Parathyroid adenoma (tissue), 2 donors: ENCODE measurements at regions not wholly inside any gene's neighbourhood (a gene's known extent, or its start where the extent isn't known, plus 50 kb on each side); places are given as distances from the start of the nearest gene placed in this dataset.

Experiments
- H2AFZ ChIP-seq: fragments of 300-600 bp; sonication (generic); one replicate; pipeline ENCODE4 v1.7.0; 2017; ENCODE audit warnings: antibody characterized with exemption, mild to moderate bottlenecking
- H3K27ac ChIP-seq: fragments of 300-600 bp; sonication (generic); one replicate; pipeline ENCODE4 v1.7.0; 2017
- H3K27me3 ChIP-seq: fragments of 300-600 bp; sonication (generic); one replicate; pipeline ENCODE4 v1.7.0; 2017; ENCODE audit warnings: low read length; ENCODE audit not compliant: control insufficient read depth, insufficient read depth
- H3K36me3 ChIP-seq: fragments of 300-600 bp; sonication (generic); one replicate; pipeline ENCODE4 v1.7.0; 2017; ENCODE audit warnings: low read length; ENCODE audit not compliant: control insufficient read depth, insufficient read depth
- H3K4me1 ChIP-seq: fragments of 300-600 bp; sonication (generic); one replicate; pipeline ENCODE4 v1.7.0; 2017; ENCODE audit warnings: control low read depth
- H3K4me2 ChIP-seq: fragments of 300-600 bp; sonication (generic); one replicate; pipeline ENCODE4 v1.7.0; 2017; ENCODE audit warnings: low read length
- H3K4me3 ChIP-seq: fragments of 300-600 bp; sonication (generic); one replicate; pipeline ENCODE4 v1.7.0; 2017; ENCODE audit warnings: low read depth, low read length
- H3K79me2 ChIP-seq: fragments of 300-600 bp; sonication (generic); one replicate; pipeline ENCODE4 v1.7.0; 2017; ENCODE audit warnings: control low read depth
- H3K9ac ChIP-seq: fragments of 300-600 bp; sonication (generic); one replicate; pipeline ENCODE4 v1.7.0; 2017; ENCODE audit warnings: mild to moderate bottlenecking
- H3K9me3 ChIP-seq: fragments of 300-600 bp; sonication (generic); one replicate; pipeline ENCODE4 v1.7.0; 2017; ENCODE audit warnings: low read length; ENCODE audit not compliant: control insufficient read depth
- TF ChIP-seq, protein P1 (sequence below): fragments of 300-600 bp; sonication (generic); IDR thresholded peaks from one replicate; pipeline ENCODE4 v1.7.0; 2017; ENCODE audit warnings: antibody characterized with exemption, mild to moderate bottlenecking
- donor health status: primary hyperparathyroidism.

DNA sequence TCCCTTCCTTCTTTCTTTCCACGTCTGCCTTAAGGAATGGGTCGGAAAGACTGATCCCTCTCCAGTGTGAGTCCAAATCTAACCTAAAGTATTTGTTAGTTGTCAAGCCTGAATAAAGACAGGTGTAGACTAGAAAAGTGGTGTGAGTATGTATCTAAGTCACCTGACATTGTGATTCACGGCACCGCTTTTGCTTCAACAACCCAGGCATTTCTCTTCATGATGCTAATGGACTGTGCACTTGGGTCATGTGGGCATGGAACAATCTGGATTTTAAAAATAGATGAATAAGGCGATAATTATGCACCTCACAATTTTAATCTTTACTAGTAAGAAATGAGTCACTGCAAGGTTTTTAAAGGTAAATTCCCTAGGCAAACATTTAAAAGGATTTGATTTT, 107.5 kb downstream of the LIPG start:
- Histone ChIP-seq H3K27me3 (no peaks in the 10 kb centered on the region), H3K36me3 (no peaks in the 10 kb centered on the region), H3K4me1 (no peaks in the 10 kb centered on the region), H3K9me3 (no peaks in the 10 kb centered on the region), H3K79me2 (no peaks in the 10 kb centered on the region), H3K4me2 (no peak overlapping the region), H3K4me3 (no peak overlapping the region), H3K27ac (no peak overlapping the region), H2AFZ (no peak overlapping the region), H3K9ac (no peak overlapping the region)
- TF ChIP-seq, protein P1, sequence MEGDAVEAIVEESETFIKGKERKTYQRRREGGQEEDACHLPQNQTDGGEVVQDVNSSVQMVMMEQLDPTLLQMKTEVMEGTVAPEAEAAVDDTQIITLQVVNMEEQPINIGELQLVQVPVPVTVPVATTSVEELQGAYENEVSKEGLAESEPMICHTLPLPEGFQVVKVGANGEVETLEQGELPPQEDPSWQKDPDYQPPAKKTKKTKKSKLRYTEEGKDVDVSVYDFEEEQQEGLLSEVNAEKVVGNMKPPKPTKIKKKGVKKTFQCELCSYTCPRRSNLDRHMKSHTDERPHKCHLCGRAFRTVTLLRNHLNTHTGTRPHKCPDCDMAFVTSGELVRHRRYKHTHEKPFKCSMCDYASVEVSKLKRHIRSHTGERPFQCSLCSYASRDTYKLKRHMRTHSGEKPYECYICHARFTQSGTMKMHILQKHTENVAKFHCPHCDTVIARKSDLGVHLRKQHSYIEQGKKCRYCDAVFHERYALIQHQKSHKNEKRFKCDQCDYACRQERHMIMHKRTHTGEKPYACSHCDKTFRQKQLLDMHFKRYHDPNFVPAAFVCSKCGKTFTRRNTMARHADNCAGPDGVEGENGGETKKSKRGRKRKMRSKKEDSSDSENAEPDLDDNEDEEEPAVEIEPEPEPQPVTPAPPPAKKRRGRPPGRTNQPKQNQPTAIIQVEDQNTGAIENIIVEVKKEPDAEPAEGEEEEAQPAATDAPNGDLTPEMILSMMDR = no peak

DNA sequence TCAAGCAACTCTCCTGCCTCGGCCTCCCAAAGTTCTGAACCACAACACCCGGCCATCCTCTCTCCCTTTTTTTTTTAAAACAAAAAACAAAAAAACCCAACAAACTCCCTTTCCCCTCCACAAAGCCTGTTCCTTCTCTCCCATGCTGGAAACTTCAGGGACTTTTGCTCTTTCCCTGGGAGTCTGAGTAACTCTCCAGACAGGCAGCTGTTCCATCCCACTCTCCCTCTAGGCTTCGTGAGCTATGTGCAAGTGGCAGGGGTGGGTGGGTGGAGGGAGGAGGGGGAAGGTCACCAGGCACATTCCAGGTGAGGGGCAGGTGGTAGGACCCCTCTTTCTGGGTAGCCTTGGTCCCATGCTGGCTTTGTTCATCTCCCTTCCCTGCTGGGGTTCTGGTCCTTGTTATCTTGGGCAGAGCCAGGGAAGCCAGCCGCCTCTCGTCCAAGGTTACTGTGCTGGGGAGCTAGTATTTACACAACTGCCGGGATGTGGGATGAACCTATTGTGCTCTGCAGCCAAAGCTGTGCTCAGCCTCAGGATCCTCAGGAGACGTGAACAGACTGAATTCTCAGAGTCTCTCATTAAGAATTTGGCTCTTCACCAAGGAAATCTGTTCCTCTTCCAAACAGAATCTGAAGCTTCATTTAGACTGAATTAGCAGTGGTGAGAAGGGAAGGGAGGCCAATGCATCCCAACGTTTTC, 106.9 kb downstream of the LIPG start:
- Histone ChIP-seq H3K9ac (no peak overlapping the region), H3K4me1 (no peaks in the 10 kb centered on the region), H3K4me3 (no peak overlapping the region), H3K36me3 (no peaks in the 10 kb centered on the region), H3K27ac (no peak overlapping the region), H3K79me2 (no peaks in the 10 kb centered on the region), H3K9me3 (no peaks in the 10 kb centered on the region), H2AFZ (no peak overlapping the region), H3K4me2 (no peak overlapping the region), H3K27me3 (no peaks in the 10 kb centered on the region)
- TF ChIP-seq, protein P1 = no peak

DNA sequence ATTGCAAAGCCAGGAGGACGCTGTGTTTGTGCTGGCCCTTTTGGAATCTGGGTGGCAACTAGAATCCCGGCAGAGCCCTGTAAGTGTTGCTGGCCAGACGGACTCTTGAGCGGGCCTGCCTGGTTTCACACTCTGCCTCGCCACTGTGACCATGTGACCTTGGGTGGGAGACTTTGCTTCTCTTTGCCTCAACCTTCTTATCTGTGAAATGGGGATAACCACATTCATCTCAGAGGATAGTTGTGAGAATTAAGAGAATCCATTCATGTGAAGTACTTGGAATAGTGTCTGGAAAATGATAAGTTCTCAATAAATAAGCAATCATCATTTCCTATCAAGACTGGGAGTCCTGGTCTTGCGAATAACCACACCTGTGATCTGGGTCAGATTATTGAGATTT, 105.6 kb downstream of the LIPG start:
- Histone ChIP-seq H3K79me2 (no peaks in the 10 kb centered on the region), H3K4me2 (no peak overlapping the region), H3K9ac (no peak overlapping the region), H3K4me3 (no peak overlapping the region), H3K27ac (no peak overlapping the region), H3K36me3 (no peaks in the 10 kb centered on the region), H3K27me3 (no peaks in the 10 kb centered on the region), H3K4me1 (no peaks in the 10 kb centered on the region), H2AFZ (no peak overlapping the region), H3K9me3 (no peaks in the 10 kb centered on the region)
- TF ChIP-seq, protein P1 = no peak

DNA sequence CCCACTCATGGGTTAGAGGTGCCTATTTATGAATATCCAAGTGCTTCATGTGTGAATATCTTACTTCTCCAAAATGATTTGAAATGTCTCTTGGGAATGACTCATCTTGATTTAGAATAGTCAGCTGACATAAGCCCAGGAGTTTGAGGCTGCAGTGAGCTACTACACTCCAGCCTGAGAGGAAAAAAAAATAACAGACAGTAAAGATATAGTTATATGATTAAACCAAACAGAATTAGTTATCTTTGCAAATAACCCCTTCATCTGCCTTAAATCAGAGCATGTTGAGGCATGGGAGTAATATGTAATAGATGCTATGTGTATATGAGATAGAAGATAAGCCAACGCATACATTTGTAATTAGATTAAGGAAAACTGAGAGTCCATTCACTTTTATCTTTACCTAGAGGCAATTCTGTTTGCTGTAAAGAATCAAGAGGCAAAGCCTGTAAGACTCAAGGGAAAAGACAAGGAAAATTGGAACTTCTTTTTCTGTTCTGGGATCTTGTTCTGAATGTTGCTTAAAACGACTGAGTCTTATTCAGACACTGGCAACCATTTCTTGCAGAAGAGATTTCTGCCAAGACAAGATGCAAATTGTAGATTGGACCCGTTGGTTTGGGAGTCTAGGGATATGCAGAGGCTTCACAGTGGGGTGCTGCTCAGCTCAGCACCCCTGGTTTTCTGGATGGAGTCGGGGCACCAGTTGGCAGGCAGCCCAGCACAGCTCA, 104.4 kb downstream of the LIPG start:
- H3K27me3 ChIP-seq = no peaks in the 10 kb centered on the region
- no peaks in the 10 kb centered on the region for H3K79me2 ChIP-seq
- H3K27ac ChIP-seq = no peak overlapping the region
- no peak overlapping the region for H3K9ac ChIP-seq
- TF ChIP-seq, protein P1 = no peak
- no peaks in the 10 kb centered on the region for H3K36me3 ChIP-seq
- no peaks in the 10 kb centered on the region for H3K9me3 ChIP-seq
- H3K4me2 ChIP-seq = no peak overlapping the region
- no peak overlapping the region for H2AFZ ChIP-seq
- no peak overlapping the region for H3K4me3 ChIP-seq
- H3K4me1 ChIP-seq = no peaks in the 10 kb centered on the region
